PC-9 (cell line): ENCODE measurements at regions not wholly inside any gene's neighbourhood (a gene's known extent, or its start where the extent isn't known, plus 50 kb on each side); places are given as distances from the start of the nearest gene placed in this dataset.

Experiments used
- EZH2 ChIP-seq: fragments of 200-600 bp; sonication (generic); IDR thresholded peaks from 2 replicates; pipeline ENCODE4 v1.8.0; 2017; ENCODE audit warnings: antibody characterized with exemption, low read depth
- TF ChIP-seq, protein P1 (sequence below): fragments of 200-600 bp; sonication (generic); conservative IDR thresholded peaks from 2 replicates; pipeline ENCODE4 v1.6.1; 2017; ENCODE audit warnings: mixed run types, antibody characterized with exemption, mild to moderate bottlenecking, moderate library complexity

DNA sequence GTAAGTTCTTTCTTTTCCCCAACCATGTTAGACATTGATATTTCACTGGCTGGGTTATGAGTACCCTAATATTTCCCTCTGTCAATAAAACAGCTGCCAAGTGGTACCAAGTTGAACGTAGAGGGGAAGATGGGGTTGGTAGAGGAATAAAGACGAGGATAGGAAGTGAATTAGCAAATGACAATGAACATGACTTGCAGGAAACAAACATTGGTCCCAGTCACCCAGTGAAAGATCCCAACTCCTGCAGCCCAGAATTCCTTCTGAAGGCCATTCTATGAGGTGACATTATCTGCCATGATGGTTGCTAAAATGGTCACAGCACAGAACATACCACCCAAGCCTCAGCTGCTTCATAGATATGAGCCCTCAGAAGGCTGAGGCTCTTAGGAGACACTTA lies 159.0 kb upstream of the CTNNB1 start:
- TF ChIP-seq, protein P1, sequence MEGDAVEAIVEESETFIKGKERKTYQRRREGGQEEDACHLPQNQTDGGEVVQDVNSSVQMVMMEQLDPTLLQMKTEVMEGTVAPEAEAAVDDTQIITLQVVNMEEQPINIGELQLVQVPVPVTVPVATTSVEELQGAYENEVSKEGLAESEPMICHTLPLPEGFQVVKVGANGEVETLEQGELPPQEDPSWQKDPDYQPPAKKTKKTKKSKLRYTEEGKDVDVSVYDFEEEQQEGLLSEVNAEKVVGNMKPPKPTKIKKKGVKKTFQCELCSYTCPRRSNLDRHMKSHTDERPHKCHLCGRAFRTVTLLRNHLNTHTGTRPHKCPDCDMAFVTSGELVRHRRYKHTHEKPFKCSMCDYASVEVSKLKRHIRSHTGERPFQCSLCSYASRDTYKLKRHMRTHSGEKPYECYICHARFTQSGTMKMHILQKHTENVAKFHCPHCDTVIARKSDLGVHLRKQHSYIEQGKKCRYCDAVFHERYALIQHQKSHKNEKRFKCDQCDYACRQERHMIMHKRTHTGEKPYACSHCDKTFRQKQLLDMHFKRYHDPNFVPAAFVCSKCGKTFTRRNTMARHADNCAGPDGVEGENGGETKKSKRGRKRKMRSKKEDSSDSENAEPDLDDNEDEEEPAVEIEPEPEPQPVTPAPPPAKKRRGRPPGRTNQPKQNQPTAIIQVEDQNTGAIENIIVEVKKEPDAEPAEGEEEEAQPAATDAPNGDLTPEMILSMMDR, result no peak
- TF ChIP-seq EZH2, result no peak
